SK-N-SH (cell line): ENCODE measurements at regions not wholly inside any gene's neighbourhood (a gene's known extent, or its start where the extent isn't known, plus 50 kb on each side); places are given as distances from the start of the nearest gene placed in this dataset.

ENCODE experiments used
- CTCF ChIA-PET: fragments of 300-600, 350-600 bp; formaldehyde crosslinking; extraction: SDS; loops from one replicate; lab custom pipeline; 2021; lab: Yijun Ruan, JAX
- POLR2A ChIA-PET: fragments of 350-600 bp; sonication (Branson Sonifier 250); formaldehyde crosslinking; extraction: SDS; loops from one replicate; lab custom pipeline; 2020; ENCODE audit warnings: antibody characterized with exemption, inconsistent platforms; lab: Yijun Ruan, JAX
- DNase-seq: peaks from one replicate; pipeline ENCODE4 v3.0.0; 2012
- H2AFZ ChIP-seq: fragments of 200-600 bp; sonication (generic); 2 replicates; pipeline ENCODE4 v1.8.1; 2016; ENCODE audit warnings: antibody characterized with exemption, mild to moderate bottlenecking, low read depth
- H3F3A ChIP-seq: fragments of 200-600 bp; sonication (generic); replicated peaks from 2 replicates; pipeline ENCODE3; 2016; ENCODE audit warnings: antibody characterized with exemption, mild to moderate bottlenecking; ENCODE audit not compliant: insufficient read depth
- H3K27ac ChIP-seq, 2 experiments: fragments of 200-500 bp in 1 of 2; fragments of 200-600 bp in 1 of 2; sonication (Bioruptor generic) in 1 of 2; sonication (generic), shearing (Covaris generic) in 1 of 2; 2 replicates each; pipeline versions ENCODE4 v1.5.1 to v1.6.1; 2014 to 2016; ENCODE audit warnings: low read depth in 2 of 2, inconsistent platforms in 1 of 2, low read length in 1 of 2, mild to moderate bottlenecking in 1 of 2, mixed read lengths in 1 of 2
- H3K27me3 ChIP-seq: fragments of 200-600 bp; sonication (generic), shearing (Covaris generic); 2 replicates; pipeline ENCODE4 v1.6.1; 2016; ENCODE audit warnings: mixed run types; ENCODE audit not compliant: insufficient read depth
- H3K36me3 ChIP-seq, 2 experiments: fragments of 200-500 bp in 1 of 2; fragments of 200-600 bp in 1 of 2; sonication (Bioruptor generic) in 1 of 2; sonication (generic) in 1 of 2; replicated peaks in 1 of 2; 2 replicates each; pipeline versions ENCODE3 to v1.5.1; 2014 to 2016; ENCODE audit warnings: low read length in 1 of 2, mild to moderate bottlenecking in 1 of 2; ENCODE audit not compliant: insufficient read depth in 2 of 2, control insufficient read depth in 1 of 2
- H3K4me1 ChIP-seq, 2 experiments: fragments of 200-500 bp in 1 of 2; fragments of 200-600 bp in 1 of 2; sonication (Bioruptor generic) in 1 of 2; sonication (generic), shearing (Covaris generic) in 1 of 2; 2 replicates each; pipeline versions ENCODE4 v1.5.1 to v1.6.1; 2014 to 2016; ENCODE audit warnings: low read depth in 1 of 2, low read length in 1 of 2, mixed run types in 1 of 2; ENCODE audit not compliant: insufficient read depth in 2 of 2, control insufficient read depth in 1 of 2
- H3K4me2 ChIP-seq: fragments of 200-600 bp; sonication (generic), shearing (Covaris generic); 2 replicates; pipeline ENCODE4 v1.6.1; 2017; ENCODE audit warnings: mixed run types
- H3K4me3 ChIP-seq, 2 experiments: fragments of 200-500 bp in 1 of 2; fragments of 200-600 bp in 1 of 2; sonication (Bioruptor generic) in 1 of 2; sonication (generic), shearing (Covaris generic) in 1 of 2; 2 replicates each; pipeline versions ENCODE4 v1.5.1 to v1.8.1; 2014 to 2016; ENCODE audit warnings: low read depth in 2 of 2, inconsistent platforms in 1 of 2, low read length in 1 of 2, mild to moderate bottlenecking in 1 of 2, mixed read lengths in 1 of 2, moderate library complexity in 1 of 2
- H3K79me2 ChIP-seq: fragments of 200-600 bp; sonication (generic); 2 replicates; pipeline ENCODE4 v1.8.1; 2017; ENCODE audit warnings: mild to moderate bottlenecking; ENCODE audit not compliant: insufficient read depth
- H3K9ac ChIP-seq: fragments of 200-600 bp; sonication (generic); 2 replicates; pipeline ENCODE4 v1.6.1; 2017; ENCODE audit warnings: mixed run types
- H3K9me2 ChIP-seq: fragments of 200-600 bp; sonication (generic); 2 replicates; pipeline ENCODE4 v1.6.1; 2017; ENCODE audit warnings: mixed run types
- H3K9me3 ChIP-seq: fragments of 200-600 bp; sonication (generic); 2 replicates; pipeline ENCODE4 v1.6.1; 2017; ENCODE audit warnings: mixed run types, mild to moderate bottlenecking, moderate library complexity
- H4K20me1 ChIP-seq: fragments of 200-600 bp; sonication (generic); 2 replicates; pipeline ENCODE4 v1.6.1; 2017; ENCODE audit warnings: mild to moderate bottlenecking, mixed run types; ENCODE audit not compliant: insufficient read depth
- CTCF ChIP-seq: fragments of 200-600 bp; sonication (generic); IDR thresholded peaks from 2 replicates; pipeline ENCODE4 v1.6.1; 2017; ENCODE audit warnings: antibody characterized with exemption, mild to moderate bottlenecking, moderate library complexity
- FOSL2 ChIP-seq: IDR thresholded peaks from 2 replicates; pipeline ENCODE4 v1.4.0; 2012; ENCODE audit warnings: low read depth, mild to moderate bottlenecking, moderate library complexity, borderline replicate concordance
- FOXM1 ChIP-seq: IDR thresholded peaks from 2 replicates; pipeline ENCODE4 v1.4.0; 2012; ENCODE audit warnings: low read depth, mild to moderate bottlenecking
- GABPA ChIP-seq: IDR thresholded peaks from 2 replicates; pipeline ENCODE4 v1.4.0; 2012; ENCODE audit warnings: low read depth, mild to moderate bottlenecking
- MEF2A ChIP-seq: IDR thresholded peaks from 2 replicates; pipeline ENCODE4 v1.4.0; 2012; ENCODE audit warnings: low read depth, borderline replicate concordance
- MXI1 ChIP-seq: IDR thresholded peaks from 2 replicates; pipeline ENCODE4 v1.6.1; 2012; ENCODE audit warnings: mild to moderate bottlenecking, low read depth, low read length, improper control_type of control experiment
- SIN3A ChIP-seq: IDR thresholded peaks from 2 replicates; pipeline ENCODE4 v1.6.1; 2012; ENCODE audit warnings: low read depth, mild to moderate bottlenecking, low read length, moderate library complexity, borderline replicate concordance
- TAF1 ChIP-seq: IDR thresholded peaks from 2 replicates; pipeline ENCODE4 v1.6.1; 2012; ENCODE audit warnings: low read depth, mild to moderate bottlenecking, low read length, moderate library complexity, borderline replicate concordance
- USF2 ChIP-seq: fragments of 150-350 bp; IDR thresholded peaks from 2 replicates; pipeline ENCODE4 v1.6.1; 2017; ENCODE audit warnings: antibody characterized with exemption, low read length, low read depth, borderline replicate concordance
- YY1 ChIP-seq: IDR thresholded peaks from 2 replicates; pipeline ENCODE4 v1.4.0; 2012; ENCODE audit warnings: low read depth, mild to moderate bottlenecking
- ZBTB33 ChIP-seq: IDR thresholded peaks from 2 replicates; pipeline ENCODE4 v1.4.0; 2012; ENCODE audit warnings: low read depth, borderline replicate concordance
- WGBS: methylation state at CpG from one replicate; pipeline ENCODE4 v1.1.6; 2017; ENCODE audit warnings: low lambda C conversion rate; 5-methylcytosine and 5-hydroxymethylcytosine counted together

- Histone ChIP-seq H3K79me2 (no peaks in the 10 kb centered on the region), H3K9ac (no peak overlapping the region), H3F3A (no peaks in the 10 kb centered on the region), H3K4me1 (no peaks in the 10 kb centered on the region), H2AFZ (no peak overlapping the region), H3K4me3 (no peak overlapping the region), H3K9me3 (no peaks in the 10 kb centered on the region), H3K36me3 (no peaks in the 10 kb centered on the region), H3K4me2 (no peak overlapping the region), H3K27ac (no peak overlapping the region), H3K27me3 (no peaks in the 10 kb centered on the region), H4K20me1 (no peaks in the 10 kb centered on the region), H3K9me2 (no peaks in the 10 kb centered on the region)
- DNase-seq = no peak
- TF ChIP-seq CTCF = no peak
- POLR2A ChIA-PET = no interaction called here
- WGBS = 83% methylated on average over 2 of the region's 2 CpGs
- CTCF ChIA-PET = interaction anchor here (1.1 kb wide), 1 partner anchor 11 kb away, joined by 3 read pairs; no protein-coding TSS in a partner anchor
These were observed 1017.6 kb upstream of the PIK3C3 start for GRCh38 chr18:40937386-40937785.

- H3K9ac ChIP-seq = no peak overlapping the region
- no peaks in the 10 kb centered on the region for H3F3A ChIP-seq
- WGBS = 73% methylated on average over 1 of the region's 1 CpG
- H3K27me3 ChIP-seq = no peaks in the 10 kb centered on the region
- ChIA-PET CTCF (interaction anchor here (0.8 kb wide), 1 partner anchor 32 kb away, joined by 4 read pairs; no protein-coding TSS in a partner anchor), POLR2A (no interaction called here)
- no peak overlapping the region for H3K4me2 ChIP-seq
- no peaks in the 10 kb centered on the region for H3K79me2 ChIP-seq
- H2AFZ ChIP-seq = no peak overlapping the region
- no peak overlapping the region for H3K27ac ChIP-seq
- no peak for DNase-seq
- no peaks in the 10 kb centered on the region for H3K4me1 ChIP-seq
- no peaks in the 10 kb centered on the region for H4K20me1 ChIP-seq
- H3K36me3 ChIP-seq = no peaks in the 10 kb centered on the region
- H3K9me2 ChIP-seq = no peaks in the 10 kb centered on the region
- no peaks in the 10 kb centered on the region for H3K9me3 ChIP-seq
- H3K4me3 ChIP-seq = no peak overlapping the region
- TF ChIP-seq USF2 = no peak
- peak; percentile 55 for TF ChIP-seq CTCF
These were observed 1019.6 kb upstream of the PIK3C3 start for GRCh38 chr18:40935423-40935822.

- POLR2A ChIA-PET = no interaction called here
- no peak for TF ChIP-seq ZBTB33
- no peak for TF ChIP-seq CTCF
- TF ChIP-seq GABPA = no peak
- TF ChIP-seq SIN3A = no peak
- no peak for TF ChIP-seq MXI1
- TF ChIP-seq MEF2A = no peak
- no peak for TF ChIP-seq TAF1
- TF ChIP-seq YY1 = no peak
- TF ChIP-seq FOSL2 = no peak
- TF ChIP-seq FOXM1 = no peak
These were observed 1022.2 kb upstream of the PIK3C3 start for GRCh38 chr18:40932862-40933261.

More at GRCh38 chr18:40932862-40933261, 1022.2 kb upstream of the PIK3C3 start:
- no peaks in the 10 kb centered on the region for H3K79me2 ChIP-seq
- DNase-seq = no peak
- H3K4me1 ChIP-seq = peaks cover 0 to 6% of the 10 kb centered on the region in 2 experiments; a peak in 2 of 4 replicates
- no peak overlapping the region for H3K4me2 ChIP-seq
- H3K4me3 ChIP-seq = no peak overlapping the region
- no peaks in the 10 kb centered on the region for H3K9me3 ChIP-seq
- H3K27ac ChIP-seq = no peak overlapping the region
- H4K20me1 ChIP-seq = no peaks in the 10 kb centered on the region
- H2AFZ ChIP-seq = no peak overlapping the region
- no peaks in the 10 kb centered on the region for H3K27me3 ChIP-seq
- WGBS = 79% methylated on average over 2 of the region's 2 CpGs
- no peaks in the 10 kb centered on the region for H3F3A ChIP-seq
- H3K9ac ChIP-seq = no peak overlapping the region
- no peaks in the 10 kb centered on the region for H3K9me2 ChIP-seq
- H3K36me3 ChIP-seq = no peaks in the 10 kb centered on the region
- CTCF ChIA-PET = no interaction called here
